Right lung (tissue), 2 donors: ENCODE measurements at regions not wholly inside any gene's neighbourhood (a gene's known extent, or its start where the extent isn't known, plus 50 kb on each side); places are given as distances from the start of the nearest gene placed in this dataset.

Source experiments
- DNase-seq, 2 donors: peaks; one replicate each; pipeline ENCODE4 v3.0.0-alpha.2; 2013

- DNase-seq: no peak
These were observed 57.3 kb upstream of the CBLN2 start for GRCh38 chr18:72601481-72601880.
